Activated CD8-positive, alpha-beta T cell treated with anti-CD3 and anti-CD28 coated beads for 36 hours (primary cell): ENCODE measurements at regions not wholly inside any gene's neighbourhood (a gene's known extent, or its start where the extent isn't known, plus 50 kb on each side); places are given as distances from the start of the nearest gene placed in this dataset.

Experiments used
- ATAC-seq: fragments of 200-7000 bp; cut with Tn5 transposase; one replicate; pipeline ENCODE4 v1.10.0; 2021; ENCODE audit warnings: mild to moderate bottlenecking, moderate library complexity
- CTCF ChIA-PET: fragments of 350-600 bp; sonication (Branson Sonifier 250); formaldehyde crosslinking; loops from one replicate; lab custom pipeline; 2021; ENCODE audit warnings: antibody characterized with exemption; lab: Charles Lee
- POLR2A ChIA-PET: fragments of 350-600 bp; sonication (Branson Sonifier 250); formaldehyde crosslinking; loops from one replicate; lab custom pipeline; 2021; ENCODE audit warnings: antibody characterized with exemption; lab: Charles Lee
- DNase-seq: peaks from one replicate; pipeline ENCODE4 v3.0.0-alpha.2; 2020
- H3K27ac Mint-ChIP-seq: one replicate; pipeline ENCODE4 v1.8.0; 2021; ENCODE audit warnings: mild to moderate bottlenecking, mixed read lengths
- H3K27me3 Mint-ChIP-seq: one replicate; pipeline ENCODE4 v1.8.0; 2021; ENCODE audit warnings: mixed read lengths
- H3K36me3 Mint-ChIP-seq: one replicate; pipeline ENCODE4 v1.8.0; 2021; ENCODE audit warnings: low read depth, mixed read lengths
- H3K4me1 Mint-ChIP-seq: one replicate; pipeline ENCODE4 v1.8.0; 2021; ENCODE audit warnings: low read depth, mixed read lengths
- H3K4me3 Mint-ChIP-seq: one replicate; pipeline ENCODE4 v1.8.0; 2021; ENCODE audit warnings: mild to moderate bottlenecking, moderate library complexity, mixed read lengths
- H3K9me3 Mint-ChIP-seq: one replicate; pipeline ENCODE4 v1.8.0; 2021; ENCODE audit warnings: mixed read lengths
- intact Hi-C: fragments of 100-400 bp; cut with micrococcal nuclease; formaldehyde crosslinking; loops from one replicate; pipeline ENCODE4 v1.10.0; 2022
- TF ChIP-seq, protein P1 (sequence below): fragments of 200-600 bp; IDR thresholded peaks from one replicate; pipeline ENCODE4 v1.8.0; 2022; ENCODE audit warnings: antibody characterized with exemption, mild to moderate bottlenecking

DNA sequence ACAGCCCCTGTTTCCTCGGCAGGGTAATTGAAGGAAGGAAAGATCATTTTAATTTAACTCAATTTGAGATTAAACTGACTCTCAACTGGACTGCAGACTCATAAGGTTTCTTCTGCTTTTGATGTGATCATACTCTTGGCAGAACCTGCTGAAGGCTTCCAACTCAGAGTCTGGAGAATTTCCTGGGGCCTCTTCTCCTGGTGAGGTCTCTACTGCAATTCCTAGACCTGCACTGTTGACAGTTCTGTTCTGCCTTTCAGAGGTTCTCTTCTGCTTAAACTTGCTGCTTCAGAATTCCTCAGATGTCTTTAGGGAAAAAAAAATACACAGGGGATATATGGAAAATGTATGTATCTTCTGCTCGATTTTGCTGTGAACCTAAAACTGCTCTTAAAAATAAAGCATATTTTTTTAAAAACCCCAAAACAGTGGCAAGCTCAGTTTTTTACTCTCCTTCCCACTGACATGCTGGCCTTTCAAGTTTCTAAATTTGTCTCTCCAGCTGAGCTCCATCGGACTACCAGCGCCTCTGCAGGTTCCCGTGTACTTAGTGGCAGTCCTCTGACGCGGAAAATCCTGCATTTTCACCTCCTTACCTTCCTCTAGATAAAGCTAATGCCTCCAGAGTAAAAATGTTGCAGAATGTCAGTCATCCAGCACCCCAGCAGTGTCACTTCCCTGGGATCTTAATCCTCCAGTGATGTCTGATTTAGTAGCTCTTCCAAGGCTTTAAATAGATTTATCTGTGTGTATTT, 733.5 kb upstream of the SGCG start:
- ATAC-seq (no peak), DNase-seq (no peak)
- no peak overlapping the region for H3K4me3 Mint-ChIP-seq
- H3K9me3 Mint-ChIP-seq, result no peaks in the 10 kb centered on the region
- TF ChIP-seq, protein P1, sequence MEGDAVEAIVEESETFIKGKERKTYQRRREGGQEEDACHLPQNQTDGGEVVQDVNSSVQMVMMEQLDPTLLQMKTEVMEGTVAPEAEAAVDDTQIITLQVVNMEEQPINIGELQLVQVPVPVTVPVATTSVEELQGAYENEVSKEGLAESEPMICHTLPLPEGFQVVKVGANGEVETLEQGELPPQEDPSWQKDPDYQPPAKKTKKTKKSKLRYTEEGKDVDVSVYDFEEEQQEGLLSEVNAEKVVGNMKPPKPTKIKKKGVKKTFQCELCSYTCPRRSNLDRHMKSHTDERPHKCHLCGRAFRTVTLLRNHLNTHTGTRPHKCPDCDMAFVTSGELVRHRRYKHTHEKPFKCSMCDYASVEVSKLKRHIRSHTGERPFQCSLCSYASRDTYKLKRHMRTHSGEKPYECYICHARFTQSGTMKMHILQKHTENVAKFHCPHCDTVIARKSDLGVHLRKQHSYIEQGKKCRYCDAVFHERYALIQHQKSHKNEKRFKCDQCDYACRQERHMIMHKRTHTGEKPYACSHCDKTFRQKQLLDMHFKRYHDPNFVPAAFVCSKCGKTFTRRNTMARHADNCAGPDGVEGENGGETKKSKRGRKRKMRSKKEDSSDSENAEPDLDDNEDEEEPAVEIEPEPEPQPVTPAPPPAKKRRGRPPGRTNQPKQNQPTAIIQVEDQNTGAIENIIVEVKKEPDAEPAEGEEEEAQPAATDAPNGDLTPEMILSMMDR, result no peak
- H3K27me3 Mint-ChIP-seq, result no peaks in the 10 kb centered on the region
- ChIA-PET CTCF (no interaction called here), POLR2A (no interaction called here)
- no peak overlapping the region for H3K27ac Mint-ChIP-seq
- intact Hi-C loops, result no loop called here
- no peaks in the 10 kb centered on the region for H3K4me1 Mint-ChIP-seq
- no peaks in the 10 kb centered on the region for H3K36me3 Mint-ChIP-seq

DNA sequence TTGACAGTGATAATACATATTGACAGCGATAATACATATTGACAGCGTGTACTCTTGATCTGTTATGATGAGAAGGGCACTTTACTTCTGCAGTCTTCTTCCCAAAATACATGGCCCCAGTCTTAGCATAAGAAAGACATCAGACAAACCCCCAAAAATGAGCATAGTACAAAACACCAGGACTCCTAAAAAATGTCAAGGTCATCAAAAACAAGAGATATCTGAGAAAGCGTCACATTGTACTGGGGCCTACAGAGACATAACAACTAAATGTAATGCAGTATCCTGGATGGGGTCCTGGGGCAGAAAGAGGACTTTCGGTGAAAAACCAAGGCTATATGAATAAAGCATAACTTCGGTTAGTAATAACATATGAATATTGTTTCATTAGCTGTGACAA, 731.5 kb upstream of the SGCG start:
- DNase-seq (no peak), ATAC-seq (no peak)
- H3K9me3 Mint-ChIP-seq, result no peaks in the 10 kb centered on the region
- intact Hi-C loops, result no loop called here
- no peak overlapping the region for H3K27ac Mint-ChIP-seq
- POLR2A ChIA-PET, result no interaction called here
- H3K4me1 Mint-ChIP-seq, result no peaks in the 10 kb centered on the region
- TF ChIP-seq, protein P1, result no peak
- no peak overlapping the region for H3K4me3 Mint-ChIP-seq
- no peaks in the 10 kb centered on the region for H3K27me3 Mint-ChIP-seq
- H3K36me3 Mint-ChIP-seq, result no peaks in the 10 kb centered on the region
- CTCF ChIA-PET, result no interaction called here

DNA sequence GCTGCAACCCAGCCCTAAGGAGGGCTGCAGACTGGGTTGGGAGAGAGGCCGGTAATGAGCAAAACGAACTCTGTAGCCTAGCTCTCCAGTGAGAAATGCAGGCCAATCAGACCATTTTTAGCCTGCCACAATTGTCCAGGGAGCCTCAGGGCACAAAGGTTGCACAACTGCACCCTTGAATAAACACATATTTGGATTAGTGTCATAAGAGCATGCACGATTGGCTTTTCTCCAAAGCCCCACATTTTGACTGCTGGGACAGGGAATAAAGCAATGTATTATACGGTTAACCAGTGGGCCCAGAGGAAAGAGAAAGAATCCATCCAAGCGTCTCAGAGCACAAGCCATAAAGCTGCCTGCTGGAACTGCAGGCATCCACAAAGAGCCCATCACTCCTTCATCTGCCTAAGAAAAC, 729.4 kb upstream of the SGCG start:
- H3K4me1 Mint-ChIP-seq, result no peaks in the 10 kb centered on the region
- no peak for DNase-seq
- POLR2A ChIA-PET, result no interaction called here
- no peaks in the 10 kb centered on the region for H3K9me3 Mint-ChIP-seq
- no peak overlapping the region for H3K27ac Mint-ChIP-seq
- no peak overlapping the region for H3K4me3 Mint-ChIP-seq
- no peaks in the 10 kb centered on the region for H3K36me3 Mint-ChIP-seq
- ATAC-seq, result no peak
- CTCF ChIA-PET, result no interaction called here
- TF ChIP-seq, protein P1, result no peak
- intact Hi-C loops, result no loop called here
- no peaks in the 10 kb centered on the region for H3K27me3 Mint-ChIP-seq

DNA sequence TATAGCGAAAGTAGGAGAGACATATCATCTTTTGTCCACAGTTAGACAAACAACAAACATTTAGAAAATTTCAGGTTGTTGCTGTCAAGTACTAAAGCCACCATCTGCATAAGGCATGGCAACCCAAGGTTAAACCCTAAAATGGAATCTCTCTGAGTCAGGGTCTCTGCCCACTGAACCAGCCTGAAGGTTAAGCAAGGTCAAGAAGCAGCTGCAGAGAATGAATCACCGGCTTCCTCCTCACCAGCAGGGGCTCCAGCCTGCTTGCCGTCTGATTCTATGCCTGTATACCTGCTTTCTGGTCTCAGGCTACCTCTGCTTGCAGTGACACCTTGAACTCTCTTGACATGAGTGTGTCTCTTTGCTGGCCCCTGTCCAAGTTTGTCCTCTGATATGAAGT, 726.2 kb upstream of the SGCG start:
- intact Hi-C loops, result no loop called here
- Mint-ChIP-seq H3K4me3 (no peak overlapping the region), H3K36me3 (no peaks in the 10 kb centered on the region), H3K27ac (no peak overlapping the region), H3K27me3 (no peaks in the 10 kb centered on the region), H3K9me3 (no peaks in the 10 kb centered on the region), H3K4me1 (no peaks in the 10 kb centered on the region)
- no peak for DNase-seq
- CTCF ChIA-PET, result no interaction called here
- ATAC-seq, result no peak
- POLR2A ChIA-PET, result no interaction called here
- TF ChIP-seq, protein P1, result no peak

DNA sequence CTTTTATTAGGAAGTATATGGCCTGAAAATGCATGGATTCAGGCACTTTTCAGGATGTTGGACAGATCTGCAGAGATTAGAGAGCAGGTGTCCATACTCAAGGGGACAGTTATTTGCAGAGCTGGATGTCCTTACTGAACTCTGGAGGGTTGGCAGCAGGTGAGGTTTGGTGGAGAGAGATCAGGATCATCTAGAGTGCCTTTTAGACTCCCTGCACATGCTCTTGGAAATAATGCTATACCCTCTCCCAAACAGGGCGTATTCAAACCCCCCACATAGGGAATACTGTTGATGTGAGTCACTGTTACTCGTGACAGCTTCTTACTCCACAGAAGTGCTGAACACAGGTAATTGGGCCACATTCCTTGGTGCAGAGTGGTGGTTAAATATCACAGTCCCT, 725.7 kb upstream of the SGCG start:
- ChIA-PET POLR2A (no interaction called here), CTCF (interaction anchor here (0.6 kb wide), 1 partner anchor 707 kb away, joined by 3 read pairs; no protein-coding TSS in a partner anchor)
- intact Hi-C loops, result no loop called here
- Mint-ChIP-seq H3K4me1 (no peaks in the 10 kb centered on the region), H3K36me3 (no peaks in the 10 kb centered on the region), H3K27me3 (no peaks in the 10 kb centered on the region), H3K27ac (no peak overlapping the region), H3K9me3 (no peaks in the 10 kb centered on the region), H3K4me3 (no peak overlapping the region)
- ATAC-seq, result no peak
- TF ChIP-seq, protein P1, result no peak
- no peak for DNase-seq
